MM.1S (cell line): ENCODE measurements at regions not wholly inside any gene's neighbourhood (a gene's known extent, or its start where the extent isn't known, plus 50 kb on each side); places are given as distances from the start of the nearest gene placed in this dataset.

Experiments
- CTCF ChIP-seq: fragments of 300-600 bp; sonication (generic); IDR thresholded peaks from 2 replicates; pipeline ENCODE4 v1.5.1; 2016; ENCODE audit warnings: antibody characterized with exemption, low read length, mixed read lengths
- EZH2 ChIP-seq: fragments of 300-600 bp; sonication (generic); optimal IDR thresholded peaks from 2 replicates; pipeline ENCODE3; 2017; ENCODE audit warnings: low read depth, mild to moderate bottlenecking, antibody characterized with exemption, low read length, mixed read lengths

GRCh38 chr12:23450810-23451209, 498.7 kb downstream of the SOX5 start:
- TF ChIP-seq CTCF (no peak), EZH2 (no peak)
